NOMO-1 treated with DMSO at 0.1 percent for 48 hours (cell line): ENCODE measurements at regions not wholly inside any gene's neighbourhood (a gene's known extent, or its start where the extent isn't known, plus 50 kb on each side); places are given as distances from the start of the nearest gene placed in this dataset.
A peak's percentile ranks its signal among the peaks of the same experiment; 100 is the strongest.

Experiments used
- DNase-seq: peaks from one replicate; lab custom pipeline; 2025; ENCODE audit not compliant: unreplicated experiment; lab: John Stamatoyannopoulos, UW

- no peak for DNase-seq
These were observed 435.2 kb upstream of the MANEA start for GRCh38 chr6:95142101-95142500.

GRCh38 chr6:95142661-95143335, 434.5 kb upstream of the MANEA start:
- DNase-seq, result no peak

GRCh38 chr6:95143408-95144180, 433.7 kb upstream of the MANEA start:
- DNase-seq, result no peak

- DNase-seq, result no peak
These were observed 431.9 kb upstream of the MANEA start for GRCh38 chr6:95145457-95145856.

GRCh38 chr6:95159557-95159956, 417.8 kb upstream of the MANEA start:
- no peak for DNase-seq

- DNase-seq, result no peak
These were observed 407.6 kb upstream of the MANEA start for GRCh38 chr6:95169775-95170174.

GRCh38 chr6:95175927-95176675, 401.2 kb upstream of the MANEA start:
- no peak for DNase-seq

- no peak for DNase-seq
These were observed 391.5 kb upstream of the MANEA start for GRCh38 chr6:95185874-95186273.

- DNase-seq, result no peak
These were observed 390.6 kb upstream of the MANEA start for GRCh38 chr6:95186710-95187109.

GRCh38 chr6:95197590-95197989, 379.7 kb upstream of the MANEA start:
- no peak for DNase-seq

- peak; percentile 17 for DNase-seq
These were observed 374.1 kb upstream of the MANEA start for GRCh38 chr6:95203153-95203754.

GRCh38 chr6:95204178-95204577, 373.2 kb upstream of the MANEA start:
- no peak for DNase-seq

GRCh38 chr6:95208621-95209020, 368.7 kb upstream of the MANEA start:
- no peak for DNase-seq

- DNase-seq, result no peak
These were observed 368.3 kb upstream of the MANEA start for GRCh38 chr6:95209074-95209473.

- DNase-seq, result no peak
These were observed 360.8 kb upstream of the MANEA start for GRCh38 chr6:95216555-95216954.

- DNase-seq, result no peak
These were observed 350.0 kb upstream of the MANEA start for GRCh38 chr6:95227351-95227750.

GRCh38 chr6:95228636-95229035, 348.7 kb upstream of the MANEA start:
- DNase-seq, result no peak

GRCh38 chr6:95230071-95230740, 347.1 kb upstream of the MANEA start:
- no peak for DNase-seq

- DNase-seq, result no peak
These were observed 345.9 kb upstream of the MANEA start for GRCh38 chr6:95231416-95231815.

- no peak for DNase-seq
These were observed 344.9 kb upstream of the MANEA start for GRCh38 chr6:95232446-95232845.

GRCh38 chr6:95233879-95234278, 343.5 kb upstream of the MANEA start:
- DNase-seq, result no peak
